ENCODE measurements at regions not wholly inside any gene's neighbourhood (a gene's known extent, or its start where the extent isn't known, plus 50 kb on each side); places are given as distances from the start of the nearest gene placed in this dataset.

GRCh38 chr2:164314148-164314547, 307.1 kb downstream of the GRB14 start:
- peak; percentile 37 for DNase-seq
- no peak for TF ChIP-seq CTCF (IDR thresholded peaks at IDR 0.05; ENCODE audit: low read depth, low read length)
- no peak overlapping the region for H3K4me3 ChIP-seq (ENCODE audit: low read depth, low read length)
- H3K27me3 ChIP-seq (ENCODE audit: insufficient read depth, low read depth, severe bottlenecking) = no peaks in the 10 kb centered on the region
- no peaks in the 10 kb centered on the region for H3K36me3 ChIP-seq
- peaks cover 4% of the 10 kb centered on the region for H3K9me3 ChIP-seq (ENCODE audit: severe bottlenecking)
- peak overlapping the region; percentile 77 for H3K27ac ChIP-seq

GRCh38 chr2:164306872-164307271, 314.4 kb downstream of the GRB14 start:
- no peak overlapping the region for H3K27ac ChIP-seq
- no peak overlapping the region for H3K4me3 ChIP-seq (ENCODE audit: low read depth, low read length)
- DNase-seq = no peak
- no peaks in the 10 kb centered on the region for H3K27me3 ChIP-seq (ENCODE audit: insufficient read depth, low read depth, severe bottlenecking)
- TF ChIP-seq CTCF (IDR thresholded peaks at IDR 0.05; ENCODE audit: low read depth, low read length) = no peak
- peaks cover 9% of the 10 kb centered on the region for H3K9me3 ChIP-seq (ENCODE audit: severe bottlenecking)
- H3K36me3 ChIP-seq = no peaks in the 10 kb centered on the region

- H3K4me3 ChIP-seq (ENCODE audit: low read depth, low read length) = no peak overlapping the region
- DNase-seq = no peak
- no peak for TF ChIP-seq CTCF (IDR thresholded peaks at IDR 0.05; ENCODE audit: low read depth, low read length)
- H3K36me3 ChIP-seq = no peaks in the 10 kb centered on the region
- peaks cover 5% of the 10 kb centered on the region for H3K9me3 ChIP-seq (ENCODE audit: severe bottlenecking)
- no peak overlapping the region for H3K27ac ChIP-seq
- H3K27me3 ChIP-seq (ENCODE audit: insufficient read depth, low read depth, severe bottlenecking) = no peaks in the 10 kb centered on the region
These were observed 318.5 kb downstream of the GRB14 start for GRCh38 chr2:164302786-164303185.

GRCh38 chr2:164288235-164288634, 333.0 kb downstream of the GRB14 start:
- peak overlapping the region; percentile 68 for H3K27ac ChIP-seq
- no peak for DNase-seq
- no peak for TF ChIP-seq CTCF (IDR thresholded peaks at IDR 0.05; ENCODE audit: low read depth, low read length)
- no peaks in the 10 kb centered on the region for H3K27me3 ChIP-seq (ENCODE audit: insufficient read depth, low read depth, severe bottlenecking)
- no peaks in the 10 kb centered on the region; the same call in 1 of the 2 replicates for H3K36me3 ChIP-seq
- no peak overlapping the region for H3K4me3 ChIP-seq (ENCODE audit: low read depth, low read length)
- H3K9me3 ChIP-seq (ENCODE audit: severe bottlenecking) = peaks cover 6% of the 10 kb centered on the region

- peak; percentile 52 for DNase-seq
- TF ChIP-seq CTCF (IDR thresholded peaks at IDR 0.05; ENCODE audit: low read depth, low read length) = no peak
- H3K27me3 ChIP-seq (ENCODE audit: insufficient read depth, low read depth, severe bottlenecking) = no peaks in the 10 kb centered on the region
- peak overlapping the region; percentile 68 for H3K27ac ChIP-seq
- H3K9me3 ChIP-seq (ENCODE audit: severe bottlenecking) = peaks cover 6% of the 10 kb centered on the region
- H3K4me3 ChIP-seq (ENCODE audit: low read depth, low read length) = no peak overlapping the region
- no peaks in the 10 kb centered on the region; the same call in 1 of the 2 replicates for H3K36me3 ChIP-seq
These were observed 334.2 kb downstream of the GRB14 start for GRCh38 chr2:164287056-164287455.

GRCh38 chr2:164285576-164285975, 335.7 kb downstream of the GRB14 start:
- DNase-seq = no peak
- H3K36me3 ChIP-seq = no peaks in the 10 kb centered on the region; the same call in 1 of the 2 replicates
- H3K27me3 ChIP-seq (ENCODE audit: insufficient read depth, low read depth, severe bottlenecking) = no peaks in the 10 kb centered on the region
- peaks cover 2% of the 10 kb centered on the region for H3K9me3 ChIP-seq (ENCODE audit: severe bottlenecking)
- H3K4me3 ChIP-seq (ENCODE audit: low read depth, low read length) = no peak overlapping the region
- H3K27ac ChIP-seq = no peak overlapping the region; the same call in none of the 2 replicates
- no peak for TF ChIP-seq CTCF (IDR thresholded peaks at IDR 0.05; ENCODE audit: low read depth, low read length)

All from WERI-Rb-1 (cell line).